ENCODE measurements at regions not wholly inside any gene's neighbourhood (a gene's known extent, or its start where the extent isn't known, plus 50 kb on each side); places are given as distances from the start of the nearest gene placed in this dataset.
"Not testable (repeated sequence)": the region's sequence is repeated elsewhere in the genome, so short reads cannot be mapped to it uniquely, and the experiment has no call there.

DNA sequence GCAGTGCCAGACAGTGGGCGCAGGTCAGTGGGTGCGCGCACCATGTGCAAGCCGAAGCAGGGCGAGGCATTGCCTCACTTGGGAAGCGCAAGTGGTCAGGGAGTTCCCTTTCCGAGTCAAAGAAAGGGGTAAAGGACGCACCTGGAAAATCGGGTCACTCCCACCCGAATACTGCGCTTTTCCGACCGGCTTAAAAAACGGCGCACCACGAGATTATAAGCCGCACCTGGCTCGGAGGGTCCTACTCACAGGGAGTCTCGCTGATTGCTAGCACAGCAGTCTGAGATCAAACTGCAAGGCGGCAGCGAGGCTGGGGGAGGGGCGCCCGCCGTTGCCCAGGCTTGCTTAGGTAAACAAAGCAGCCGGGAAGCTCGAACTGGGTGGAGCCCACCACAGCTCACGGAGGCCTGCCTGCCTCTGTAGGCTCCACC, 77.9 kb downstream of the NR4A2 start:
- H3K36me3 Mint-ChIP-seq (ENCODE audit: insufficient read depth, unreplicated experiment); H3K4me3 Mint-ChIP-seq (ENCODE audit: unreplicated experiment); H3K9me3 Mint-ChIP-seq (ENCODE audit: unreplicated experiment); POLR2A ChIA-PET; intact Hi-C loops (cut with micrococcal nuclease); H3K27me3 Mint-ChIP-seq (ENCODE audit: insufficient read depth, unreplicated experiment); DNase-seq (ENCODE audit: unreplicated experiment); H3K4me1 Mint-ChIP-seq (ENCODE audit: insufficient read depth, unreplicated experiment); BruUV-seq (replicated peaks); H3K27ac Mint-ChIP-seq (ENCODE audit: low read depth, unreplicated experiment): not testable (repeated sequence)
- CTCF ChIA-PET: interaction anchor here (0.6 kb wide), 1 partner anchor 900 kb away, joined by 3 read pairs; no protein-coding TSS in a partner anchor

GRCh38 chr2:156253765-156254164, 78.8 kb downstream of the NR4A2 start:
- DNase-seq (ENCODE audit: unreplicated experiment): no peak
- Mint-ChIP-seq H3K4me1 (ENCODE audit: insufficient read depth, unreplicated experiment) (no peaks in the 10 kb centered on the region), H3K4me3 (ENCODE audit: unreplicated experiment) (no peak overlapping the region), H3K27me3 (ENCODE audit: insufficient read depth, unreplicated experiment) (no peaks in the 10 kb centered on the region), H3K27ac (ENCODE audit: low read depth, unreplicated experiment) (no peak overlapping the region), H3K9me3 (ENCODE audit: unreplicated experiment) (no peaks in the 10 kb centered on the region), H3K36me3 (ENCODE audit: insufficient read depth, unreplicated experiment) (no peaks in the 10 kb centered on the region)
- ChIA-PET CTCF (no interaction called here), POLR2A (no interaction called here)
- TF ChIP-seq, protein P1, sequence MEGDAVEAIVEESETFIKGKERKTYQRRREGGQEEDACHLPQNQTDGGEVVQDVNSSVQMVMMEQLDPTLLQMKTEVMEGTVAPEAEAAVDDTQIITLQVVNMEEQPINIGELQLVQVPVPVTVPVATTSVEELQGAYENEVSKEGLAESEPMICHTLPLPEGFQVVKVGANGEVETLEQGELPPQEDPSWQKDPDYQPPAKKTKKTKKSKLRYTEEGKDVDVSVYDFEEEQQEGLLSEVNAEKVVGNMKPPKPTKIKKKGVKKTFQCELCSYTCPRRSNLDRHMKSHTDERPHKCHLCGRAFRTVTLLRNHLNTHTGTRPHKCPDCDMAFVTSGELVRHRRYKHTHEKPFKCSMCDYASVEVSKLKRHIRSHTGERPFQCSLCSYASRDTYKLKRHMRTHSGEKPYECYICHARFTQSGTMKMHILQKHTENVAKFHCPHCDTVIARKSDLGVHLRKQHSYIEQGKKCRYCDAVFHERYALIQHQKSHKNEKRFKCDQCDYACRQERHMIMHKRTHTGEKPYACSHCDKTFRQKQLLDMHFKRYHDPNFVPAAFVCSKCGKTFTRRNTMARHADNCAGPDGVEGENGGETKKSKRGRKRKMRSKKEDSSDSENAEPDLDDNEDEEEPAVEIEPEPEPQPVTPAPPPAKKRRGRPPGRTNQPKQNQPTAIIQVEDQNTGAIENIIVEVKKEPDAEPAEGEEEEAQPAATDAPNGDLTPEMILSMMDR (IDR thresholded peaks at IDR 0.05; ENCODE audit: unreplicated experiment): no peak
- intact Hi-C loops (cut with micrococcal nuclease): no loop called here
- no TSS peak for BruUV-seq (replicated peaks)

- Mint-ChIP-seq H3K27me3 (ENCODE audit: insufficient read depth, unreplicated experiment) (no peaks in the 10 kb centered on the region), H3K27ac (ENCODE audit: low read depth, unreplicated experiment) (no peak overlapping the region), H3K9me3 (ENCODE audit: unreplicated experiment) (peaks cover 2% of the 10 kb centered on the region), H3K4me1 (ENCODE audit: insufficient read depth, unreplicated experiment) (no peaks in the 10 kb centered on the region), H3K36me3 (ENCODE audit: insufficient read depth, unreplicated experiment) (no peaks in the 10 kb centered on the region), H3K4me3 (ENCODE audit: unreplicated experiment) (no peak overlapping the region)
- ChIA-PET CTCF (no interaction called here), POLR2A (no interaction called here)
- TF ChIP-seq, protein P1 (IDR thresholded peaks at IDR 0.05; ENCODE audit: unreplicated experiment): no peak
- DNase-seq (ENCODE audit: unreplicated experiment): peak; percentile 7
- intact Hi-C loops (cut with micrococcal nuclease): no loop called here
- BruUV-seq (replicated peaks): no TSS peak
Observed at GRCh38 chr2:156242874-156243273, 89.6 kb downstream of the NR4A2 start.

- TF ChIP-seq, protein P1 (IDR thresholded peaks at IDR 0.05; ENCODE audit: unreplicated experiment): no peak
- intact Hi-C loops (cut with micrococcal nuclease): no loop called here
- POLR2A ChIA-PET: no interaction called here
- no peaks in the 10 kb centered on the region for H3K27me3 Mint-ChIP-seq (ENCODE audit: insufficient read depth, unreplicated experiment)
- H3K4me1 Mint-ChIP-seq (ENCODE audit: insufficient read depth, unreplicated experiment): no peaks in the 10 kb centered on the region
- H3K36me3 Mint-ChIP-seq (ENCODE audit: insufficient read depth, unreplicated experiment): no peaks in the 10 kb centered on the region
- peaks cover 8% of the 10 kb centered on the region for H3K9me3 Mint-ChIP-seq (ENCODE audit: unreplicated experiment)
- CTCF ChIA-PET: no interaction called here
- no TSS peak for BruUV-seq (replicated peaks)
- no peak overlapping the region for H3K27ac Mint-ChIP-seq (ENCODE audit: low read depth, unreplicated experiment)
- H3K4me3 Mint-ChIP-seq (ENCODE audit: unreplicated experiment): no peak overlapping the region
- no peak for DNase-seq (ENCODE audit: unreplicated experiment)
Observed at GRCh38 chr2:156237558-156237957, 95.0 kb downstream of the NR4A2 start.

- no TSS peak for BruUV-seq (replicated peaks)
- no peak for DNase-seq (ENCODE audit: unreplicated experiment)
- intact Hi-C loops (cut with micrococcal nuclease): no loop called here
- Mint-ChIP-seq H3K36me3 (ENCODE audit: insufficient read depth, unreplicated experiment) (no peaks in the 10 kb centered on the region), H3K27me3 (ENCODE audit: insufficient read depth, unreplicated experiment) (no peaks in the 10 kb centered on the region), H3K4me3 (ENCODE audit: unreplicated experiment) (no peak overlapping the region), H3K27ac (ENCODE audit: low read depth, unreplicated experiment) (no peak overlapping the region), H3K9me3 (ENCODE audit: unreplicated experiment) (no peaks in the 10 kb centered on the region), H3K4me1 (ENCODE audit: insufficient read depth, unreplicated experiment) (no peaks in the 10 kb centered on the region)
- ChIA-PET POLR2A (no interaction called here), CTCF (no interaction called here)
- TF ChIP-seq, protein P1 (IDR thresholded peaks at IDR 0.05; ENCODE audit: unreplicated experiment): no peak
Observed at GRCh38 chr2:156229724-156230362, 102.7 kb downstream of the NR4A2 start.

- not testable (repeated sequence) for H3K36me3 Mint-ChIP-seq (ENCODE audit: insufficient read depth, unreplicated experiment)
Observed at GRCh38 chr2:156223328-156223727, 109.2 kb downstream of the NR4A2 start.

More at GRCh38 chr2:156223328-156223727, 109.2 kb downstream of the NR4A2 start:
- H3K27me3 Mint-ChIP-seq (ENCODE audit: insufficient read depth, unreplicated experiment); H3K27ac Mint-ChIP-seq (ENCODE audit: low read depth, unreplicated experiment); H3K4me3 Mint-ChIP-seq (ENCODE audit: unreplicated experiment); DNase-seq (ENCODE audit: unreplicated experiment); POLR2A ChIA-PET; BruUV-seq (replicated peaks); CTCF ChIA-PET; H3K4me1 Mint-ChIP-seq (ENCODE audit: insufficient read depth, unreplicated experiment); intact Hi-C loops (cut with micrococcal nuclease): not testable (repeated sequence)
- H3K9me3 Mint-ChIP-seq (ENCODE audit: unreplicated experiment): peaks cover 37% of the 10 kb centered on the region

Measured in MCF 10A (cell line).